GM12878 (cell line): ENCODE measurements at regions not wholly inside any gene's neighbourhood (a gene's known extent, or its start where the extent isn't known, plus 50 kb on each side); places are given as distances from the start of the nearest gene placed in this dataset.

Experiments
- E2F8 ChIP-seq: fragments of 450-650 bp; IDR thresholded peaks from 2 replicates; pipeline ENCODE4 v1.6.1; 2018; ENCODE audit warnings: mild to moderate bottlenecking, low read depth, moderate library complexity; ENCODE audit not compliant: partially characterized antibody
- FOXM1 ChIP-seq: IDR thresholded peaks from 2 replicates; pipeline ENCODE4 v1.6.1; 2012; ENCODE audit warnings: low read depth, mild to moderate bottlenecking, inconsistent platforms, low read length, moderate library complexity
- IRF3 ChIP-seq: fragments of 450-650 bp; IDR thresholded peaks from 2 replicates; pipeline ENCODE4 v1.6.1; 2014; ENCODE audit warnings: mild to moderate bottlenecking
- NRF1 ChIP-seq: conservative IDR thresholded peaks from 2 replicates; pipeline ENCODE4 v1.6.1; 2011; ENCODE audit warnings: mild to moderate bottlenecking, low read depth, low read length, improper control_type of control experiment
- POLR2AphosphoS5 ChIP-seq: IDR thresholded peaks from 2 replicates; pipeline ENCODE4 v1.6.1; 2011; ENCODE audit warnings: mild to moderate bottlenecking, low read length, inconsistent platforms
- RB1 ChIP-seq: fragments of 450-650 bp; formaldehyde crosslinking; IDR thresholded peaks from 2 replicates; pipeline ENCODE4 v1.6.1; 2017; ENCODE audit warnings: mild to moderate bottlenecking, borderline replicate concordance
- SRF ChIP-seq, 2 experiments: IDR thresholded peaks; 2 replicates each; pipeline ENCODE4 v1.6.1; 2011; ENCODE audit warnings: low read depth in 2 of 2, low read length in 2 of 2, mild to moderate bottlenecking in 1 of 2, moderate library complexity in 1 of 2
- TCF12 ChIP-seq: IDR thresholded peaks from 2 replicates; pipeline ENCODE4 v1.6.1; 2011; ENCODE audit warnings: low read depth, mild to moderate bottlenecking, low read length
- ZBTB11 ChIP-seq: fragments of 450-650 bp; formaldehyde crosslinking; IDR thresholded peaks from 2 replicates; pipeline ENCODE4 v1.5.0; 2022; ENCODE audit warnings: mild to moderate bottlenecking, missing genetic modification characterization
- TF ChIP-seq, protein P1 (sequence below): fragments of 450-650 bp; IDR thresholded peaks from 2 replicates; pipeline ENCODE4 v1.6.1; 2017; ENCODE audit warnings: mild to moderate bottlenecking, low read depth, inconsistent platforms; ENCODE audit not compliant: poor library complexity, severe bottlenecking
- TF ChIP-seq, protein P2 (sequence below): fragments of 450-650 bp; IDR thresholded peaks from 2 replicates; pipeline ENCODE4 v1.6.1; 2017; ENCODE audit warnings: antibody characterized with exemption, mild to moderate bottlenecking, moderate library complexity
- TF ChIP-seq, protein P3 (sequence below): fragments of 450-650 bp; conservative IDR thresholded peaks from 2 replicates; pipeline ENCODE4 v1.6.1; 2017; ENCODE audit warnings: mild to moderate bottlenecking, moderate library complexity
- TF ChIP-seq, protein P4 (sequence below): IDR thresholded peaks from 2 replicates; pipeline ENCODE4 v1.6.1; 2012; ENCODE audit warnings: low read depth, low read length, improper control_type of control experiment

DNA sequence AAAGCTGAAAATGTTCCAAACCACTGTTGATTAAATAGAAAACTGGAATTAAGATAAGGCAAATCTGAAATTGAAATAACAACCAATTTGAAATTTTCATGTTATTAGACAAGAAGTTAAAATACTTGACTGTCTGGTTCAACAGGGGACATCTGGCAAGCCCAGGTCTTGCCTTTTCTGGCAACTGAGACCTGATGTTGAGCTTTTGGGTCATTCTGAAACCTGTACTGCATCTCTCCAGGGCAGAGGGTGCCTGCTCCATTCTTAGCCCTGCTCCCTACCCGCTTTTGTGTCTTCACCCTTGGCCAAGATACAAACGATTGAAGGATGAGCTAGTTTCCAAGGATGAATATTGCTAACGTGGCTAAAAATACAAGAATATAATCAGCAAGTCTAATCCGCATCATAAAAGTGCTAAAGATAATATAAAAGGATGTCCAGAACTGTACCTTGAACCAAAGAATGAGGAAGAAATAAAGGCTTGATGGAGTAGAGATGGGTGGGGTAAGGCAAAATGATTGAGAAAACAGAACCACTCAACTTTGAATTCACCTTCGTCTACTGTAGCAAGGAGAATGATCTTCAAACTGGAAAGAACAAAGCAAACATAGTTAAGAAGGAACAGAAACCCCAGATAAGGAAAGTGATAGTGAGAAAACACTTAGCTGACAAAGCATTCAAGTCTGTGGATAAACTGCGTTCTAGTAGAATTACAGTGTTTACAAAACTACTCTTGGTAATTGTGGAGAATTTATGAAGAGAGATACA is 109.8 kb upstream of the MAN1A1 start (continued):
- TF ChIP-seq, protein P1, sequence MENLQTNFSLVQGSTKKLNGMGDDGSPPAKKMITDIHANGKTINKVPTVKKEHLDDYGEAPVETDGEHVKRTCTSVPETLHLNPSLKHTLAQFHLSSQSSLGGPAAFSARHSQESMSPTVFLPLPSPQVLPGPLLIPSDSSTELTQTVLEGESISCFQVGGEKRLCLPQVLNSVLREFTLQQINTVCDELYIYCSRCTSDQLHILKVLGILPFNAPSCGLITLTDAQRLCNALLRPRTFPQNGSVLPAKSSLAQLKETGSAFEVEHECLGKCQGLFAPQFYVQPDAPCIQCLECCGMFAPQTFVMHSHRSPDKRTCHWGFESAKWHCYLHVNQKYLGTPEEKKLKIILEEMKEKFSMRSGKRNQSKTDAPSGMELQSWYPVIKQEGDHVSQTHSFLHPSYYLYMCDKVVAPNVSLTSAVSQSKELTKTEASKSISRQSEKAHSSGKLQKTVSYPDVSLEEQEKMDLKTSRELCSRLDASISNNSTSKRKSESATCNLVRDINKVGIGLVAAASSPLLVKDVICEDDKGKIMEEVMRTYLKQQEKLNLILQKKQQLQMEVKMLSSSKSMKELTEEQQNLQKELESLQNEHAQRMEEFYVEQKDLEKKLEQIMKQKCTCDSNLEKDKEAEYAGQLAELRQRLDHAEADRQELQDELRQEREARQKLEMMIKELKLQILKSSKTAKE = peak; percentile 50
- 0 out of 4 replicates have a peak, but pooled peaks of 1 of the 2 experiments have one; percentile 66 for TF ChIP-seq SRF (IDR thresholded peaks at IDR 0.05; ENCODE audit: low read depth in 2 of 2, low read length in 2 of 2)
- no peak for TF ChIP-seq NRF1
- TF ChIP-seq, protein P2, sequence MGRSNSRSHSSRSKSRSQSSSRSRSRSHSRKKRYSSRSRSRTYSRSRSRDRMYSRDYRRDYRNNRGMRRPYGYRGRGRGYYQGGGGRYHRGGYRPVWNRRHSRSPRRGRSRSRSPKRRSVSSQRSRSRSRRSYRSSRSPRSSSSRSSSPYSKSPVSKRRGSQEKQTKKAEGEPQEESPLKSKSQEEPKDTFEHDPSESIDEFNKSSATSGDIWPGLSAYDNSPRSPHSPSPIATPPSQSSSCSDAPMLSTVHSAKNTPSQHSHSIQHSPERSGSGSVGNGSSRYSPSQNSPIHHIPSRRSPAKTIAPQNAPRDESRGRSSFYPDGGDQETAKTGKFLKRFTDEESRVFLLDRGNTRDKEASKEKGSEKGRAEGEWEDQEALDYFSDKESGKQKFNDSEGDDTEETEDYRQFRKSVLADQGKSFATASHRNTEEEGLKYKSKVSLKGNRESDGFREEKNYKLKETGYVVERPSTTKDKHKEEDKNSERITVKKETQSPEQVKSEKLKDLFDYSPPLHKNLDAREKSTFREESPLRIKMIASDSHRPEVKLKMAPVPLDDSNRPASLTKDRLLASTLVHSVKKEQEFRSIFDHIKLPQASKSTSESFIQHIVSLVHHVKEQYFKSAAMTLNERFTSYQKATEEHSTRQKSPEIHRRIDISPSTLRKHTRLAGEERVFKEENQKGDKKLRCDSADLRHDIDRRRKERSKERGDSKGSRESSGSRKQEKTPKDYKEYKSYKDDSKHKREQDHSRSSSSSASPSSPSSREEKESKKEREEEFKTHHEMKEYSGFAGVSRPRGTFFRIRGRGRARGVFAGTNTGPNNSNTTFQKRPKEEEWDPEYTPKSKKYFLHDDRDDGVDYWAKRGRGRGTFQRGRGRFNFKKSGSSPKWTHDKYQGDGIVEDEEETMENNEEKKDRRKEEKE = no peak
- no peak for TF ChIP-seq POLR2AphosphoS5
- no peak for TF ChIP-seq FOXM1
- TF ChIP-seq, protein P3, sequence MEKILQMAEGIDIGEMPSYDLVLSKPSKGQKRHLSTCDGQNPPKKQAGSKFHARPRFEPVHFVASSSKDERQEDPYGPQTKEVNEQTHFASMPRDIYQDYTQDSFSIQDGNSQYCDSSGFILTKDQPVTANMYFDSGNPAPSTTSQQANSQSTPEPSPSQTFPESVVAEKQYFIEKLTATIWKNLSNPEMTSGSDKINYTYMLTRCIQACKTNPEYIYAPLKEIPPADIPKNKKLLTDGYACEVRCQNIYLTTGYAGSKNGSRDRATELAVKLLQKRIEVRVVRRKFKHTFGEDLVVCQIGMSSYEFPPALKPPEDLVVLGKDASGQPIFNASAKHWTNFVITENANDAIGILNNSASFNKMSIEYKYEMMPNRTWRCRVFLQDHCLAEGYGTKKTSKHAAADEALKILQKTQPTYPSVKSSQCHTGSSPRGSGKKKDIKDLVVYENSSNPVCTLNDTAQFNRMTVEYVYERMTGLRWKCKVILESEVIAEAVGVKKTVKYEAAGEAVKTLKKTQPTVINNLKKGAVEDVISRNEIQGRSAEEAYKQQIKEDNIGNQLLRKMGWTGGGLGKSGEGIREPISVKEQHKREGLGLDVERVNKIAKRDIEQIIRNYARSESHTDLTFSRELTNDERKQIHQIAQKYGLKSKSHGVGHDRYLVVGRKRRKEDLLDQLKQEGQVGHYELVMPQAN = no peak
- no peak for TF ChIP-seq TCF12
- TF ChIP-seq ZBTB11 (CRISPR knock-in tag) = no peak
- no peak for TF ChIP-seq E2F8
- TF ChIP-seq, protein P4, sequence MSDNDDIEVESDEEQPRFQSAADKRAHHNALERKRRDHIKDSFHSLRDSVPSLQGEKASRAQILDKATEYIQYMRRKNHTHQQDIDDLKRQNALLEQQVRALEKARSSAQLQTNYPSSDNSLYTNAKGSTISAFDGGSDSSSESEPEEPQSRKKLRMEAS = no peak
- no peak for TF ChIP-seq IRF3
- TF ChIP-seq RB1 = no peak
